ENCODE measurements at regions not wholly inside any gene's neighbourhood (a gene's known extent, or its start where the extent isn't known, plus 50 kb on each side); places are given as distances from the start of the nearest gene placed in this dataset.

DNA sequence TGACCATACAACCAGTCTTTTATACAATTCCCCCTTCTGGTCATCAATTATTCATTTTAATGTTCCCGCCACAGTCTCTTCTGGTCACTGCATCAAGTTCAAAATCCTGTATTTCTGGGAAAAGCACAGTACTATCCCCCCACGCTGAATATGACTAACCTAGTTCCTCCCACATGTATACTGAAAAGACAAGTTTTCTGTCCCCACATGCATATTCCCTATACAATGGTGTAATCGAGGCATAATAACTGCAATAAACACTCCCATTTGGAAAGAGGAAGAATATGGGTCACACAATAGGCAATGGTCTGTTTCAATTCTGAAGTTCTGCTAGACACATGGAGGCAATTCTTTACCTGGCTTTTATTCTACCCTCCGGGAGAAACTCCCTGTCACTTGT lies 344.9 kb downstream of the EFNA5 start:
- no peak for DNase-seq

GRCh38 chr5:107324809-107325208 lies 345.9 kb downstream of the EFNA5 start:
- no peak for DNase-seq

DNA sequence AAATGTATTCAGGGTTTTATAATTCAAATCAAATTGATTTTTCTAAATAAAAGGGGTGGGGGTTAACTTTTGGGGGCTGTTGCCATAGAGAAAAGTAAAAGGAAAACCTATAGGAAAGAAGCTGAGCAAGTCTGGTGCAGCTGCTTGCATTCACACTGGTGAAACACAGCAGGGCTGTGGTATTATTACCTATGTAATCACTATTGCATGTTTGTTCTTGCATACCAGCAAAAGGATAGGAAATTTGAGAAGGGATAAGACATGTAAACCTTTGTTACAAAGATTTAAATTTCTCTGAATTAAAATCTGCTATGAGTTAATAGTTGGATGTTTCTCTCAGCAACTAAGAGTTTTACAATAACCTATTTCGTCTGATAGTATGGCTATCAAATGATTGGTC lies 346.7 kb downstream of the EFNA5 start:
- DNase-seq: no peak

DNA sequence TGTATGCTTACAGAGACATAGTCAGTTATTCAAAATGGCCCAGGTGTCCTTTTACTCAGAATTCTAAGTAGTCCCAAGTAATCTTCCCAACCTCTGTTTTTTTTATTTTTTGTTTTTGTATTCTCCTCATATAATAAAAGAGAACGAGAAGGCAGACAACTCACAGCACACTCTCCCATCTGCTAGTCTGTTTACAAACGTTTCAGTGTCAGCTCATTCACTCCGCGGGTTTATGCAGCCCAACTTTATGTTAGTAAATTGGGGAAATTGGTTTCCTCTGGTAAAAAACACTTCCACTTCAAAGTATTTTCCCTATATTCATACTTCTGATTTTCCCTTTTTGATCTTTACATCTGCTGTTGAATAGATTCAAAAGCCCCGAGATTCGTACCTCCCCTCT lies 347.2 kb downstream of the EFNA5 start:
- no peak for DNase-seq

DNA sequence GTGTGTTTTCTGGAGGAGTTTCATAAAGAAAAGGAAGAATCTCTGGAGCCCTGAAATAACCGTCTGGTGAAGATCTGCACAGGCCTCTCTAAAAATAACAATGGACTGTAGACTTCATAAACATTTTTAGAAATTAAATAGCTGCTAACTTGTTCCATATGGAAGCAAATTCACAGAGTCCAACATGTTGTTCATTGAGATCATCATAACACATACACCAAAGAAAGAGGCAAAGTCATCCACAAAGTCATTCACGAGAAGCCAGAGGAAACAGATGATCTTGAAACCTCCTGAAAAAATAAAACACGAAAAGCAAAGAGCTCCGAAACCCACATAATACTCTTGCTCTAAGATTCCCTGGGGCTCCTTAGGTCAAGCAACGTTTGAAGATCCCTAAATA lies 347.8 kb downstream of the EFNA5 start:
- no peak for DNase-seq

DNA sequence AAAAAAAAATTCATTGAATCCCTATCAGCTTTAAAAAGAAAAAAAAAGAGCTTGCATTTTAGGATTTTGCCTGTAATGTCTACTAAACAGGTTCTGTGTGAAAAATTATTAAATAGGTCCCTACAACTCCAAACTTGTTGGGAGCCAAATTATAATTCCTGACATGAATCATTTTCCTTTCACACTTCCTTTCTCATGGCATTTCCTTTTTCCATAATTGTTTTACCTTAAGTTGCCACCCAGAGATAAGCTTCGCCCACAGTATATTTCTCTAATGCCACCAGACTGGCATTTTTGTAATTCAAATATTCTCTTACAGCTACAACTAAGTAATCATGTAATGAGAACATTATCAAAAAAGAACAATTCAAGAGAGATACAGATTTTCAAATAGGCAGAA lies 348.8 kb downstream of the EFNA5 start:
- no peak for DNase-seq

DNA sequence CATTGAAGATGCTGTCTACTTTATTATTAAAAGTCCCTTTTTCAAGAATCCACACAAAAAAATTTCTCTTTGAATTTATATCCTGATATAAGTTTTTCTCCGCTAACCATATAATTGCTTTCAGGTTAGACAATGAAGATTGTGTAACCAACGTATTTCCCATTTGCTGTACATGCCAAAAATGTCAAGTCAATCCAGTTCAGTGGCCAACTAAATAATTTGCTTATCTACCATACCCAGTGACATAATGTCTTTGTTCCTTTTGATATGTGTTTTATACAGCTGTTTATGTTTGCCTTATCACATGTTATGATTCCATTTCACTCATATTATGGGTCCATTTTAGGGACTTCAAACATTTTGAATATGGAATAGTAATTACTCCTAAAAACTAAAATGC lies 349.9 kb downstream of the EFNA5 start:
- no peak for DNase-seq

GRCh38 chr5:107320376-107320775 lies 350.4 kb downstream of the EFNA5 start:
- no peak for DNase-seq

GRCh38 chr5:107319901-107320300 lies 350.8 kb downstream of the EFNA5 start:
- no peak for DNase-seq

DNA sequence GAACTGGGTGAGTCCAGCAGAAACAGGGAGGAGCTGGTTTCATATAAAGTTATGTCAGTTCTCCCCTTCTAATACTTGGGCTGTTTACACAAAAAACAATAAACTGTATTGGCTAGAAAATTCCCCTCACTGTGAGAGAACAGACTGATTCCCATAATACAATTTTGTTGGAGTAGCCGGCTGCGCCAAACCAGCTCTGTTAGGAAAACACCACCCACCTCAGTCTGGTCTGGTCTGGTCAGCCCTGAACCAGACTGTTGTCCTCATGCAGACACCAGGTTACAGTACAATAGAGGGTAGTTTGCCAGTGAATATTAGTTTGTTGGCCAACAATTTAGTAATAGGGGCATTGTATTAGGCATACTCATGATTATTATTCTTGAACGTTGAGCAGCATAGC lies 356.4 kb downstream of the EFNA5 start:
- no peak for DNase-seq

- no peak for DNase-seq
These were observed 356.8 kb downstream of the EFNA5 start for GRCh38 chr5:107313921-107314320.

DNA sequence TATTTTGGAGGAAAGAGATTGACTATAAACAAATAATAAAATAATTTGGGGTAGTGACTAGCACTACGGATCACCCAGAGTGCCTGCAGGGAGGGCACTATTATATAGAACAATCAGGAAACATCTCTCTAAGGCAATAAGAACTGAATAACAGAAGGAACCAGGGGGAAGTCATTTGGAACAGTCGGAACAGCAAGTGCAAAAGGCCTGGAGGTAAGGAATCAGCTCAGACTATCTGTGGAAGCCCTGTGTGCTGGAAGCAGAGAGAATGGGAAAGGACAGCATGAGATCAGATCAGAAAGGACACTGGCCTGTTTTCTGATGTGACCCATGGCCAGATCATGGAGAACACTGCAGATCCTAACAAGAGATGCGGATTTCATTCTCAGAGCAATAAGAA lies 357.6 kb downstream of the EFNA5 start:
- DNase-seq: no peak

- DNase-seq: no peak
These were observed 360.6 kb downstream of the EFNA5 start for GRCh38 chr5:107310181-107310580.

DNA sequence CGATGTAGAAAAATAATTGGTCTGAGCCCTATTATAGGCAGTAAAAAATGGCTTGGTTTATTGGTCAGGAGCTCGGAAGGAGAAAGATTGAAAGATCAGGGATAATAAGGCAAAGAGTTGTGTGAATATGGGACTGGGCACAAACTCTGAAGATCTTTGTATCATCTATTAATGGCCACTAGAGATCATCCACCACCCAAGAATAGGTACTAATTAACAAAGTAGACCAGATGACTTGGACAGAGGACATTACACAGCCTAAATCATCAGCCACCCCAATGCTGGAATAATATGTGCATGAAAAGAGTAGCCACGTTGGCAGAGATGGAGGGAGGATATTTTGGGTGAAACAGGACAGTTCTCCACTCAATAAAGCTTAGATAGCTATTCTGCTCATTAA lies 364.1 kb downstream of the EFNA5 start:
- peak in 1 of 2 experiments; percentile 7 for DNase-seq

- no peak for DNase-seq
These were observed 364.7 kb downstream of the EFNA5 start for GRCh38 chr5:107306002-107306401.

DNA sequence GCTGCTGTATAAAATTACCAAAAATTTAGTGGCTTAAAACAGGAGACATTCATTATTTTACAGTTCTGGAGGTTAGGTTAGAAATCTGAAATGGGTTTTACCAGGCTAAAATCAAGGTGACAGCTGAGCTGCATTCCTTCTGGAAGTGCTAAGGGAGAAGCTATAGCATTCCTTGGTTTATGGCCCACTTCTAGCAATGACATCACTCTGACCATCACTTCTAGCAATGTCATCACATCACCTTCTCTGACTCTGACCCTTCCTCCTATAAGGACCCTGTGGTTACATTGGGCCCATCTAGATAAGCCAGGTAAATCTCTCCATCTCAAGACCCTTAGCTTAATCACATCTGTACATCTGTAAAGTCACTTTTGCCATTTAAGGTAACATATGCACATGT lies 366.1 kb downstream of the EFNA5 start:
- no peak for DNase-seq

GRCh38 chr5:107303171-107303968 lies 367.4 kb downstream of the EFNA5 start:
- DNase-seq: no peak

DNA sequence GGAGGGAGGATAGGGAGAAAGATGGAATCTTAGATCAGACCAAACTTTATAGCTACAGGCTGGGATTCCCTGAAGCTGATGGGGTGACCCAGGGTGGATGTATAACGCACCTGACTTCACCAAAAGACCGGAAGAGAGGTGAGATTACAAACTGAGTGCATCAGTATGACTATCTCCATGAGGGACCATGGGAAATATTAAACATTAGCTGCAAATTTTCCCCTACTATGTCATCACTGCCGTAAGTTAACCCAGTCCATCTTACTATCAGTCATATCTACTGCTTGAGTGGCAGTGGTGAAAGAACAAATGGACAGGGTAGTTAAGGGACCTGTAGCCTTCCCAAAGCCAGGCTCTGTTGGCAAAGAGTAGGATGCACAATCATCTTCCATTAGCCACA lies 368.3 kb downstream of the EFNA5 start:
- no peak for DNase-seq

- no peak for DNase-seq
These were observed 368.7 kb downstream of the EFNA5 start for GRCh38 chr5:107301999-107302398.

- DNase-seq: no peak
These were observed 369.9 kb downstream of the EFNA5 start for GRCh38 chr5:107300721-107301327.

DNA sequence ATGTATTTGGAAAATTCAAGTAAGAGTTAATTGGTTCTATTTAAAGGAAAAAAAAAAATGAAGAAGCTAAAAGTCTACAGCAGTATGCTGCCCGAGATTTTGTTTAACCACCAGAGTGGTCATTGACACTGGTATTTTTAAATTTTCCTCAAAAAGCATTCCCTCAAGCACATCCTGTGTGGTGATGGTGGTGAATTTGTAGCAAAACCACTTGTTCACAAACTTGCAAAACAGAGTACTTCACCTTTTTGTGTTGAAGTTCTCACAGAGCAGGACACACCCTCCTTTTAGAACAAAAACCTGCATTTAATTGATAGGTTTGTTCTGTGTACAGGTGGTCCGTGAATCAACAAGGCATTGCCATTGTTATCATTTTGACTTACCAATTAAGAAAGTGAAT lies 374.2 kb downstream of the EFNA5 start:
- DNase-seq: no peak

GRCh38 chr5:107295914-107296313 lies 374.8 kb downstream of the EFNA5 start:
- no peak for DNase-seq

DNA sequence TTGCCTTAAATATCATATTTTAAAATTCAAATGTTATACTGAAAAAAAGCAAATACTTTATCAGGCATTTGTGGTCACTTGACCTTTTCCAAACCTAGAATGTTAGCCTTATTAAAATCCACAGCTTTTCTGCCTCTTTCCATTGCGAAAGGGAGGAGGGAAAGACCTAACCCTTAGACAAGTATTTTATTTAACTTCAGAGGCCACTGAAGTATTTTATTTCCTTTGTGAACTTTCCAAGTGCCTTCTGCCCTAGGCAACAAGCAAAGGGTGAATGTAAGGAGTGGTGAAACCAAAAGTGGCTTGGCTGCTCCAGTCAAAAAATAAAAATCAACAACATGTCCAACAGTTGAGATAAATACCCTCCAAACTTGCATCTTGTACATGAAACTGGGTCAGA lies 376.1 kb downstream of the EFNA5 start:
- no peak for DNase-seq

DNA sequence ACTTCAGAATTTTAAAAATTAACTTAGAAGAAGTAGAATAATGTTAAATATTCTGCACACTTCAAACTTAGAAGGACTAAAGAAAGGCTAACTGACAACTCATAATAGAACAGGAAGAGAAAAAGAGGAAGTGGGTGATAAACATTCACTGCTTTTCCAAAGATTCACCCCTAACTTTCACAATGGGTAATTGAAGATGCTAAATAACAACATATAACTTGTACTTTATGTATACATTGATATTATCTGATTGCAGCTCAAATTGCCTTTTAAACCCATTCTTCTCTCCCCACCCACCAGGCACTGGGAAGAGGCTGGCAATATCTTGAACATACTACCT lies 376.6 kb downstream of the EFNA5 start:
- no peak for DNase-seq
